Body of pancreas (tissue), 4 donors: ENCODE measurements at regions not wholly inside any gene's neighbourhood (a gene's known extent, or its start where the extent isn't known, plus 50 kb on each side); places are given as distances from the start of the nearest gene placed in this dataset.

ENCODE experiments used
- CTCF ChIP-seq, 7 experiments: fragments of 450-650 bp in 4 of 7; fragments of 200-600 bp in 3 of 7; sonication (generic) in 3 of 7; IDR thresholded peaks; one replicate each; pipeline ENCODE4 v1.5.1; 2016 to 2019; ENCODE audit warnings: antibody characterized with exemption in 7 of 7
- POLR2A ChIP-seq, 3 donors: fragments of 450-650 bp; IDR thresholded peaks; one replicate each; pipeline ENCODE4 v1.6.1; 2016; ENCODE audit warnings: antibody characterized with exemption in 3 of 3, mild to moderate bottlenecking in 2 of 3

DNA sequence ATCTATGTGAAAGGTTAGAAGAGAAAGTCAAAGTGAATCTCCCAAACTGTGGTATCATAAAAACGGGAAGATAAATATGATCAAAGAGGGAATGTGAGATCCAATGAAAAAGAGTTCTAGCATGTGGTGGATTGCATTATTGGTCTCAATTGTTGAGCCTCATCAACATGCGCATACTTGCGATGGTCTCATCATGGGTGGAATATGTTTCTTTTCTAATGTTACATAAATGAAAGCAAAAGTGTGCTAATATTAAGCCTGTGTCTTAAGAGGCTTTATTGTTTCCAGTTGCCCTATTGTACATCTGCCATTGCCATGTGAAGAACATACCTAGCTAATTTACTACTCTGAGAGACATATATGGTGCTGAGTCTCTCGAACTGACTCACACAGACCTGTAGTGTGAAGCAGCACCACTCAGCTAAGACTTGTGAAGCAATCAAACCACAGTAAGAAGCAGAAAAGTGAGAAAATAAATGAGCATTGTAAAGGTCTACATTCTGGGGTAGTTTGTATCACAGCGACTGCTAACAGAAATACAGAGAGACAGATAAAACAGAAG, 645.5 kb upstream of the PCDH15 start:
- TF ChIP-seq CTCF (IDR thresholded peaks at IDR 0.05) (no peak), POLR2A (IDR thresholded peaks at IDR 0.05) (no peak)
